Keratinocyte (primary cell): ENCODE measurements at regions not wholly inside any gene's neighbourhood (a gene's known extent, or its start where the extent isn't known, plus 50 kb on each side); places are given as distances from the start of the nearest gene placed in this dataset.

ENCODE experiments used
- EZH2 ChIP-seq: IDR thresholded peaks from one replicate; pipeline ENCODE4 v1.6.1; 2012; ENCODE audit warnings: inconsistent platforms, mild to moderate bottlenecking, low read length, moderate library complexity
- TF ChIP-seq, protein P1 (sequence below), 3 experiments: IDR thresholded peaks in 1 of 3; conservative IDR thresholded peaks in 1 of 3; optimal IDR thresholded peaks in 1 of 3; 2 replicates in 2 of 3; 3 replicates in 1 of 3; pipeline versions ENCODE3 to v1.5.1; 2011; ENCODE audit warnings: low read length in 3 of 3, mild to moderate bottlenecking in 3 of 3, moderate library complexity in 2 of 3, control low read depth in 1 of 3, inconsistent platforms in 1 of 3; ENCODE audit not compliant: insufficient read depth in 2 of 3; ENCODE audit errors: extremely low read depth in 1 of 3

DNA sequence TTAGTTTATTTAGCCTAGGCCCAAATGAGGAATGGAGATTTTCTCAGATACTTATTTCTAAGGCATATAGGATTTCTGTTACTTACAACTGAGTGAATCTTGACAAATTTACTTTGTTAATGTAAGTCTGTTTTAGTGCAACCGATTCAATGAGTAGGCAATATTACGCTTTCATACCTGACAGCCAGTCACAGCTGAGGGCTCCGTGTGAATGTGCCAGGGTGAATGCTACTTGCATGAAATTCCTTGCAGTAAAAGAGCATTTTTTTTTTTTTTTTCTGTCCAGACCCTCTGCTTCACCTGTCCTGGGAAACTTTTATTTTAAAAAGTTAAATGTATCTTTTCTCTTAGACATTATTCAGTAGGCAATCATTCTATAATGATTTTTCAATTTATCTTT lies 1100.0 kb downstream of the FAT4 start:
- TF ChIP-seq, protein P1, sequence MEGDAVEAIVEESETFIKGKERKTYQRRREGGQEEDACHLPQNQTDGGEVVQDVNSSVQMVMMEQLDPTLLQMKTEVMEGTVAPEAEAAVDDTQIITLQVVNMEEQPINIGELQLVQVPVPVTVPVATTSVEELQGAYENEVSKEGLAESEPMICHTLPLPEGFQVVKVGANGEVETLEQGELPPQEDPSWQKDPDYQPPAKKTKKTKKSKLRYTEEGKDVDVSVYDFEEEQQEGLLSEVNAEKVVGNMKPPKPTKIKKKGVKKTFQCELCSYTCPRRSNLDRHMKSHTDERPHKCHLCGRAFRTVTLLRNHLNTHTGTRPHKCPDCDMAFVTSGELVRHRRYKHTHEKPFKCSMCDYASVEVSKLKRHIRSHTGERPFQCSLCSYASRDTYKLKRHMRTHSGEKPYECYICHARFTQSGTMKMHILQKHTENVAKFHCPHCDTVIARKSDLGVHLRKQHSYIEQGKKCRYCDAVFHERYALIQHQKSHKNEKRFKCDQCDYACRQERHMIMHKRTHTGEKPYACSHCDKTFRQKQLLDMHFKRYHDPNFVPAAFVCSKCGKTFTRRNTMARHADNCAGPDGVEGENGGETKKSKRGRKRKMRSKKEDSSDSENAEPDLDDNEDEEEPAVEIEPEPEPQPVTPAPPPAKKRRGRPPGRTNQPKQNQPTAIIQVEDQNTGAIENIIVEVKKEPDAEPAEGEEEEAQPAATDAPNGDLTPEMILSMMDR (optimal IDR thresholded peaks at IDR 0.05 in 1 of 3, IDR thresholded peaks at IDR 0.05 in 1 of 3, conservative IDR thresholded peaks at IDR 0.05 in 1 of 3; ENCODE audit: extremely low read depth in 1 of 3, insufficient read depth in 2 of 3, low read length in 3 of 3): no peak
- no peak for TF ChIP-seq EZH2
